ENCODE measurements at regions not wholly inside any gene's neighbourhood (a gene's known extent, or its start where the extent isn't known, plus 50 kb on each side); places are given as distances from the start of the nearest gene placed in this dataset.

DNA sequence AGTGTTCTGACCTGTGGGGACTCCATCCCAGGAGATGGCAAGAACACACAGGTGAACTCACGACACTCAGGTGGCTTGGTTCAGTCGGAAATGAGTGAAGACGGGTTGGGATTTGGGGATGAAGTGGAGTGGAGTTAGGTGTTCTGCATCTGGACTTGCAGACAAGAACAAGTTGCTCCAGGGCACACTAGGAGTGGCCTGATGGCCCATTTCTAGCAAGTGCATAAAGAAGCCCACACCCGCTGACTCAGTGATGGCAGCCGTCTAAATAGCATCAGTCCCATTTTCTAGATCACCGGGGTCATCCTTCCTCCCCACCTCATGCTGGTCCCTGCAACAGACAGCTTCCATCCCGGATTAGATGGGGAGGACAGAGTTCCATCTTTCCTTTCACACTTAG is 278.4 kb downstream of the C1orf94 start:
- TF ChIP-seq POLR2A (IDR thresholded peaks at IDR 0.05; ENCODE audit: low read depth, low read length), result no peak
- no peak for TF ChIP-seq TAF1 (IDR thresholded peaks at IDR 0.05; ENCODE audit: low read depth, low read length)
- no peak for TF ChIP-seq POLR2AphosphoS5 (IDR thresholded peaks at IDR 0.05; ENCODE audit: low read depth, low read length)

Data from GM12891 (cell line).